ENCODE measurements at regions not wholly inside any gene's neighbourhood (a gene's known extent, or its start where the extent isn't known, plus 50 kb on each side); places are given as distances from the start of the nearest gene placed in this dataset.

DNA sequence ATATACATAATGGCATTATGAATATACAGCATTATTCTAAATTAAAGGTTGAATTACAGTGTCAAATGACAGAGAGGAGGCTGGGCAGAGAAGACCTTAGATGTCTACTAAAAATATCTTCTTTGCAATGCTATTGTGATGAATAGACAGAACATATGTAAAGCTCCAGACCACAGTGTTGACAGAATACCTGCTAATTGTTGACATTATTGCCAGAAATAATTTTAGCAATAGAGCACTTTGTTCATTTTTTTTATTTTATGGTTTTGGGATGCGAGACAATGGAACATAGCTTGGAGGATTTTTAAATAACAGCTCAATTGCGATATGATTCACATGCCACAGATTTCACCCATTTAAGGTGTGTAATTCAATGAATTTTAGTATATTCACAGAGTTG, 508.8 kb downstream of the PSAT1 start:
- H3K4me1 ChIP-seq, result no peaks in the 10 kb centered on the region
- H3K27me3 ChIP-seq, result no peaks in the 10 kb centered on the region
- DNase-seq, result no peak
- no peaks in the 10 kb centered on the region for H3K9me3 ChIP-seq
- no peaks in the 10 kb centered on the region for H3K36me3 ChIP-seq
- H3K4me3 ChIP-seq (replicated peaks in 1 of 3), result no peak overlapping the region
- H3K27ac ChIP-seq, result no peak overlapping the region
- intact Hi-C loops (cut with DNase I), result no loop called here
- TF ChIP-seq POLR2A (IDR thresholded peaks at IDR 0.05), result no peak
- TF ChIP-seq, protein P1, sequence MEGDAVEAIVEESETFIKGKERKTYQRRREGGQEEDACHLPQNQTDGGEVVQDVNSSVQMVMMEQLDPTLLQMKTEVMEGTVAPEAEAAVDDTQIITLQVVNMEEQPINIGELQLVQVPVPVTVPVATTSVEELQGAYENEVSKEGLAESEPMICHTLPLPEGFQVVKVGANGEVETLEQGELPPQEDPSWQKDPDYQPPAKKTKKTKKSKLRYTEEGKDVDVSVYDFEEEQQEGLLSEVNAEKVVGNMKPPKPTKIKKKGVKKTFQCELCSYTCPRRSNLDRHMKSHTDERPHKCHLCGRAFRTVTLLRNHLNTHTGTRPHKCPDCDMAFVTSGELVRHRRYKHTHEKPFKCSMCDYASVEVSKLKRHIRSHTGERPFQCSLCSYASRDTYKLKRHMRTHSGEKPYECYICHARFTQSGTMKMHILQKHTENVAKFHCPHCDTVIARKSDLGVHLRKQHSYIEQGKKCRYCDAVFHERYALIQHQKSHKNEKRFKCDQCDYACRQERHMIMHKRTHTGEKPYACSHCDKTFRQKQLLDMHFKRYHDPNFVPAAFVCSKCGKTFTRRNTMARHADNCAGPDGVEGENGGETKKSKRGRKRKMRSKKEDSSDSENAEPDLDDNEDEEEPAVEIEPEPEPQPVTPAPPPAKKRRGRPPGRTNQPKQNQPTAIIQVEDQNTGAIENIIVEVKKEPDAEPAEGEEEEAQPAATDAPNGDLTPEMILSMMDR (IDR thresholded peaks at IDR 0.05), result no peak
- 98 to 100% methylated on average over 2 of the region's 2 CpGs for WGBS, 2 donors

DNA sequence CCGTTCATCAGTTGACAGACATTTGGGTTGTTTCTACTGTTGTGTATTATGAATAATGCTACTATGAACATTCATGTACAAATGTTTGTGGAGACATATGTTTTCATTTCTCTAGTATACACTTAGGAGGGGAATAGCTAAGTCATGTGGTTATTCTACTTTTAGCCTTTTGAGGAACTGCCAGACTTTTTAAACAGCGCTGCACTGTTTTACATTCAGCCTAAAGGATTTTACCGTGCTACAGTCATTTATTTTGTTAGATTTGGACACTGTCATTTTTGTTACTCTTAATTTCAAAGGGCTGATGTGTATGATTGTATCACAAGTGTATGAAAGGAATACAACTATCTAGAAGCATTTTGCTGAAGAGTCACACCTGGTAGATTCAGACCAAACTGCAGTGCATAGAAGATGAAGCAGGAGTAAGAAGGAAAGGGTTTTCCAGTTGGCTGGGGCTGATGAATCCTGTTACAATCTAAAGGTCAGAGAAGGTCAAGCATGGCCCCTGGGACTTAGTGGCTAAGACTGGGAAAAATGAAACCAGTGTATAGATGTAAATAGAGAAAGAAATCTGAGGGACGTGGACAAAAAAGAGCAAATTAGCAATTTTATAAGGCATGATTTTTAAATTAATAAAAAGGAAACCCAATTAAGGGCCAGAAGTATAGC, 509.7 kb downstream of the PSAT1 start:
- Histone ChIP-seq H3K4me3 (replicated peaks in 1 of 3) (no peak overlapping the region), H3K27ac (no peak overlapping the region), H3K4me1 (no peaks in the 10 kb centered on the region), H3K36me3 (no peaks in the 10 kb centered on the region), H3K27me3 (no peaks in the 10 kb centered on the region), H3K9me3 (no peaks in the 10 kb centered on the region)
- 68 to 72% methylated on average over 4 of the region's 4 CpGs for WGBS, 2 donors
- TF ChIP-seq, protein P1 (IDR thresholded peaks at IDR 0.05), result no peak
- no peak for TF ChIP-seq POLR2A (IDR thresholded peaks at IDR 0.05)
- no peak for DNase-seq
- intact Hi-C loops (cut with DNase I), result no loop called here

DNA sequence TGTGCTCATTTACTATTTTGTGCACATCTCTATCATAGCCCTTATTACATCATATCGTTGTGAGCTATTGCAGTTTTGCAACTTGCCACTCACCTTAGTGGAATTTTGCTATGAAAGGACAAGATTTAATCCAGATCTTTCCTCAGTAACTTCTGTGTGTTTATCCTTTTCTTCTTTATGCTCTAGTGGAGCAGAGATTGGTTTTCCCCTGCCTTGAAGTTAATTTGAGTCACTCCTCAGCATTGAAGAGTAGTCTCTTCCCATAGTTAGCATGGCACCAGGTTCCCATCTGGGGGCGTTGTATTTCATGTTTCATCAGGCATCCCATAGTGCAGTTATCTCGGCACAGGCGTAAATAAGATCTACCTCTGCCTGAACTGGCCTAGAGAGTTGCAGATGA, 510.4 kb downstream of the PSAT1 start:
- 79 to 89% methylated on average over 4 of the region's 4 CpGs for WGBS, 2 donors
- intact Hi-C loops (cut with DNase I), result no loop called here
- Histone ChIP-seq H3K27me3 (no peaks in the 10 kb centered on the region), H3K9me3 (no peaks in the 10 kb centered on the region), H3K4me3 (replicated peaks in 1 of 3) (no peak overlapping the region), H3K27ac (no peak overlapping the region), H3K4me1 (no peaks in the 10 kb centered on the region), H3K36me3 (no peaks in the 10 kb centered on the region)
- DNase-seq, result no peak
- TF ChIP-seq POLR2A (IDR thresholded peaks at IDR 0.05), result no peak
- TF ChIP-seq, protein P1 (IDR thresholded peaks at IDR 0.05), result no peak

DNA sequence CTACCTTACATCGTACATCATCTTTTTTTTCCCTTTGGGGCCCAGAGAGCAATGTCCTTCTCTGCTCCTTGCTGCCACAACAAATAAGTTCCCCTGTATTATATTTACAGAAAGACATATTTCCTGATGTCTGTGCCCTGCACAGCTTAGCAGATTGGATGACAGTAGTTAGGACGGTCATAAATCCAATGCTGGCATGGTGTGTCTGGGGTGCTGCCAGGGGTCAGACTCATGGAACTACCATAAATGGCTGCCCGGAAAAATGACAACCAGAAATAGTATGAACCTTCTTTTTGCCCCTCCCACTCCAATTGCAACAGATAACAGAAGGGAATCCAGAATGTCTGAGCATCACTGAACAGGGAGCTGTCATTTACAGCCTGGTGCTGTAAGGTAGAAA, 511.1 kb downstream of the PSAT1 start:
- no peak overlapping the region for H3K27ac ChIP-seq
- TF ChIP-seq, protein P1 (IDR thresholded peaks at IDR 0.05), result no peak
- no peak for TF ChIP-seq POLR2A (IDR thresholded peaks at IDR 0.05)
- 79 to 91% methylated on average over 3 of the region's 3 CpGs for WGBS, 2 donors
- H3K9me3 ChIP-seq, result no peaks in the 10 kb centered on the region
- intact Hi-C loops (cut with DNase I), result no loop called here
- no peaks in the 10 kb centered on the region for H3K4me1 ChIP-seq
- H3K36me3 ChIP-seq, result no peaks in the 10 kb centered on the region
- DNase-seq, result no peak
- no peaks in the 10 kb centered on the region for H3K27me3 ChIP-seq
- no peak overlapping the region for H3K4me3 ChIP-seq (replicated peaks in 1 of 3)

DNA sequence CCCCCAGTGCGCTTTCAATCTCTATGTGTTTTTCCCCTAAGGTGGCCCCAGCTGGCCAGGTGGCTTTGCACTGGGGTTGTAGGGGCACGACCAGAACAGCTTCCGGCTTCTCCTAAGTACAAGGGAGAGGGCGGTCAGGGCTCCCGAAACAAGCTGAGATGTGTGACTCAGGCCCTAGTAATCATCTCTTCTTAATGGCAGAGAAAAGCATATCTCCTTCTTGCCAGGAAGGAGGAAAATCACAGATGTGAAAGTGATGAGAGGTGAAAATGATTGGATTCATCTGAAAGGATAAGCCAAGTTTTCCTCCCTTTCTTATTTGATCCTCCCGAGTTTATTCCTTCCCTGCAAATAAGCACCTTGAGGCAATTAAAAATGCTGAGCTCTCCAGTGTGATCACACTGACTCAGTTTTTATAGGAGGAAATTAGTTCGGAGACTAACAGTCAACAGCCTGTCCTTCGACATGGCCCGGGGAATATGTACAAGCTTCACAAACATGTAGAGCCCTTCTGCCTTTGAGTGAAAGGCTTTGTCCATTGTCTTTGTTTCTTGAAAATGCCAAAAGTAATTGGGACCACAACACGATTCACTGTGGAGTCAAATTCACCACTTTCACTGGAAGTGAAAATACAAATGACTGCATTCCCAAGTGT, 514.8 kb downstream of the PSAT1 start:
- DNase-seq, result no peak
- TF ChIP-seq POLR2A (IDR thresholded peaks at IDR 0.05), result no peak
- TF ChIP-seq, protein P1 (IDR thresholded peaks at IDR 0.05), result no peak
- Histone ChIP-seq H3K4me3 (replicated peaks in 1 of 3) (no peak overlapping the region), H3K27me3 (no peaks in the 10 kb centered on the region), H3K4me1 (no peaks in the 10 kb centered on the region), H3K9me3 (no peaks in the 10 kb centered on the region), H3K36me3 (no peaks in the 10 kb centered on the region), H3K27ac (no peak overlapping the region)
- intact Hi-C loops (cut with DNase I), result no loop called here
- WGBS, 2 donors, result 78% methylated on average over 10 of the region's 10 CpGs

All from thyroid gland (tissue), 4 donors.